ENCODE measurements at regions not wholly inside any gene's neighbourhood (a gene's known extent, or its start where the extent isn't known, plus 50 kb on each side); places are given as distances from the start of the nearest gene placed in this dataset.
A peak's percentile ranks its signal among the peaks of the same experiment; 100 is the strongest.

GRCh38 chr14:82003426-82003825 is 469.8 kb upstream of the SEL1L start:
- 11% methylated on average over 1 of the region's 1 CpG for WGBS (ENCODE audit: insufficient coverage, low coverage, low lambda C conversion rate, missing lambda C conversion rate)
- no peak for DNase-seq
- peak in 1 of 4 donors; percentile 45 for ATAC-seq
- no peaks in the 10 kb centered on the region for H3K27me3 ChIP-seq
- peaks cover 0 to 8% (median 0%) of the 10 kb centered on the region in 4 donors for H3K4me1 ChIP-seq
- intact Hi-C loops (cut with DNase I): no loop called here
- no peak overlapping the region for H3K27ac ChIP-seq
- TF ChIP-seq CTCF (IDR thresholded peaks at IDR 0.05) (no peak), POLR2A (IDR thresholded peaks at IDR 0.05) (no peak)
- H3K9me3 ChIP-seq: no peaks in the 10 kb centered on the region
- no peaks in the 10 kb centered on the region for H3K36me3 ChIP-seq
- H3K4me3 ChIP-seq: no peak overlapping the region

- ATAC-seq (peak in 3 of 4 donors; percentile 41 to 66 (median 42)), DNase-seq (no peak)
- H3K36me3 ChIP-seq: no peaks in the 10 kb centered on the region
- TF ChIP-seq POLR2A (IDR thresholded peaks at IDR 0.05): no peak
- TF ChIP-seq CTCF (IDR thresholded peaks at IDR 0.05): peak; percentile 14 to 47 (median 34)
- H3K27me3 ChIP-seq: no peaks in the 10 kb centered on the region
- peak overlapping the region in 2 of 3 donors; percentile 17 to 52 for H3K27ac ChIP-seq
- 8% methylated on average over 3 of the region's 3 CpGs for WGBS (ENCODE audit: insufficient coverage, low coverage, low lambda C conversion rate, missing lambda C conversion rate)
- H3K4me1 ChIP-seq: peaks cover 0 to 26% (median 4%) of the 10 kb centered on the region in 4 donors
- intact Hi-C loops (cut with DNase I): no loop called here
- H3K4me3 ChIP-seq: no peak overlapping the region
- no peaks in the 10 kb centered on the region for H3K9me3 ChIP-seq
These were observed 475.4 kb upstream of the SEL1L start for GRCh38 chr14:82009076-82009475.

GRCh38 chr14:82009993-82010392 is 476.3 kb upstream of the SEL1L start:
- peak overlapping the region in 1 of 3 donors; percentile 52 for H3K27ac ChIP-seq
- intact Hi-C loops (cut with DNase I): no loop called here
- DNase-seq (no peak), ATAC-seq (peak; percentile 86 to 94 (median 90))
- no peaks in the 10 kb centered on the region for H3K36me3 ChIP-seq
- TF ChIP-seq POLR2A (IDR thresholded peaks at IDR 0.05) (no peak), CTCF (IDR thresholded peaks at IDR 0.05) (no peak)
- 36% methylated on average over 2 of the region's 2 CpGs for WGBS (ENCODE audit: insufficient coverage, low coverage, low lambda C conversion rate, missing lambda C conversion rate)
- no peak overlapping the region for H3K4me3 ChIP-seq
- no peaks in the 10 kb centered on the region for H3K27me3 ChIP-seq
- H3K4me1 ChIP-seq: peaks cover 0 to 26% (median 4%) of the 10 kb centered on the region in 4 donors
- no peaks in the 10 kb centered on the region for H3K9me3 ChIP-seq

GRCh38 chr14:82011460-82011859 is 477.8 kb upstream of the SEL1L start:
- no peak overlapping the region for H3K4me3 ChIP-seq
- no peak overlapping the region for H3K27ac ChIP-seq
- H3K36me3 ChIP-seq: no peaks in the 10 kb centered on the region
- no peaks in the 10 kb centered on the region for H3K9me3 ChIP-seq
- no peak for DNase-seq
- intact Hi-C loops (cut with DNase I): no loop called here
- ATAC-seq: peak in 1 of 4 donors; percentile 18
- H3K27me3 ChIP-seq: no peaks in the 10 kb centered on the region
- TF ChIP-seq POLR2A (IDR thresholded peaks at IDR 0.05) (no peak), CTCF (IDR thresholded peaks at IDR 0.05) (no peak)
- H3K4me1 ChIP-seq: peaks cover 0 to 26% (median 4%) of the 10 kb centered on the region in 4 donors
- WGBS (ENCODE audit: insufficient coverage, low coverage, low lambda C conversion rate, missing lambda C conversion rate): no CpG with 5 or more reads among the region's 3 CpGs

- intact Hi-C loops (cut with DNase I): no loop called here
- no peak for ATAC-seq
- no peak overlapping the region for H3K27ac ChIP-seq
These were observed 495.4 kb upstream of the SEL1L start for GRCh38 chr14:82029038-82029437.

More at GRCh38 chr14:82029038-82029437, 495.4 kb upstream of the SEL1L start:
- Histone ChIP-seq H3K36me3 (no peaks in the 10 kb centered on the region), H3K4me1 (no peaks in the 10 kb centered on the region), H3K27me3 (no peaks in the 10 kb centered on the region), H3K9me3 (no peaks in the 10 kb centered on the region), H3K4me3 (no peak overlapping the region)
- TF ChIP-seq POLR2A (IDR thresholded peaks at IDR 0.05): no peak
- no peak for TF ChIP-seq CTCF (IDR thresholded peaks at IDR 0.05)
- DNase-seq: no peak
- WGBS (ENCODE audit: insufficient coverage, low coverage, low lambda C conversion rate, missing lambda C conversion rate): 57% methylated on average over 1 of the region's 1 CpG
